C4-2B (cell line): ENCODE measurements at regions not wholly inside any gene's neighbourhood (a gene's known extent, or its start where the extent isn't known, plus 50 kb on each side); places are given as distances from the start of the nearest gene placed in this dataset.

Experiments used
- H3K27ac ChIP-seq: fragments of 450-650 bp; 2 replicates; pipeline ENCODE4 v1.5.1; 2017
- CTCF ChIP-seq: fragments of 450-650 bp; conservative IDR thresholded peaks from 2 replicates; pipeline ENCODE4 v1.5.1; 2017; ENCODE audit warnings: mild to moderate bottlenecking
- ZFX ChIP-seq: fragments of 450-650 bp; IDR thresholded peaks from 2 replicates; pipeline ENCODE4 v1.6.1; 2017

DNA sequence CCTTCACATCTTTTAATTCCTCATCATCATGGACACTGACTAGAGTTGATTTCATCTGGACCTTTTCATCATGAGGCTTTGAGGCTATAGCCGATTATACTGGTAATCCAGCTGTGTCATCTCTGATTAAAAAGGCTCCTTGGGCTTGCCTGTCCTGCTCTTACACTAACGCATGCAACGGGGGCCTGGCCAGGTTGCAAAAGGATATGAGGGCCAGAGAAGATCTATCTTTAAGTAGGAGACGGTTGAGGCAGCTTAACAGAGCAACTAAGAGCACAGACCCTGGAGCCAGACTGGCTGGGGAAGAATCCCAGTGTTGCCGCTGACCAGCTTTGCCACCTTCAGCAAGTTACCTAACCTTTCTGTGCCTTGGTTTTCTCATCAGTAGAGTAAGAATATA, 211.5 kb downstream of the PTEN start:
- TF ChIP-seq ZFX = no peak
- TF ChIP-seq CTCF = no peak
- H3K27ac ChIP-seq = no peak overlapping the region

DNA sequence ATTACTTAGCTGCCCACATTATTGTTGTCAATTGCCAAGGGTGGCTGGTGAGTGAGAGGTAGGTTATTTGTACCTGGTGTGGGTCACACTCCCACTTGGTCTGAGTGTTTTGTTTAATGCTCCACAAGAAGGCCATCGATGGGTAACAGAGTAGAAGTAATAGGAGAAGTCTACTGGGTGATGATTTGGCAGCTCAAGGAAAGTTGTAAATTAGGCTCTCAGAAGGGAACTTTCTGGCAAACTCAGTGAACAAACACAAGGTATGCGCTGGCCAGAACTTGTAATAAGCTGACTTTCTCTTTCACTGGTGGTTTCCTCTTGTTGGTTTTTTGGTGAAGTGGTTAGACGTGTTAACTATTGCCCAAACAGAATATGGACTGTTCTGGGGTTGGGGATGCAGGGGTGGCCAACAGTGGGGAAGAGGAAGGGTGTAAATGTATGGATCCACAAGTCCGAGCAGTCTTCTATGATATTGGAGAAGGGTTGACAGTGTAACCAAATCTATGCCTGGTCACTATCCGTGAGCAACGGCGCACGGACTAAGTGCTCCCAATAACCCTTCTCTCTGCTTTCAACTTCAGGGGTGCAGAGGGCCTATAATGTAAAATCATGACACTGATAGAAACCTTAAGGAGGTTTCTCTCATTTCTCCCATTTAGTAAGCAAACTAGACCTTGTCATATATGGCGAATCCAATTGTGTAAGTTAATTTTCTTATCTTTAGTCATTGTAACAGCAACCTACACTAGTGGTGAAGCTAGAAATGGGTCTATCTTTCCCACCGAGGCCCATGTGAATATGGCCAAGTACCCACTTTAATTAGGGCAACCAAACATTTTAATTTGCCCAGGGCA, 212.8 kb downstream of the PTEN start:
- TF ChIP-seq ZFX (no peak), CTCF (no peak)
- no peak overlapping the region for H3K27ac ChIP-seq

DNA sequence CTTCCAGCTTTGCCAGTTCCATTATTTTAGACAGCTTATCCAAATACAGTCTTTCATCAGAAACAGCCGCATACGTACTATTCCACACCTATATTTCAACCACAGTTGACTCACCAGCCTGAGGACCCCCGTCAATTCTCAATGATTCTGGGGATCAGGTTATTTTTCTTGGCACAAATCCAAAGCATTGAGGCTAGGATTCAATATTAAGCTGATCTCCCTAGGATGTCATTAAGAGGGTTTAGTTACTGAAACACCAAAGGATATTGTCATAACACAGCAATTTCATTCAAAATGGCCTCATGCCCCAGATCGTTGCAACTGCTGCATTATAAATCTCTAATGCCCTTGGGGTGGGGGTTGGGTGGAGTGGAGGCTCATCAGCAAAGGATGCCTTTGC, 214.6 kb downstream of the PTEN start:
- no peak for TF ChIP-seq ZFX
- no peak for TF ChIP-seq CTCF
- no peak overlapping the region for H3K27ac ChIP-seq

DNA sequence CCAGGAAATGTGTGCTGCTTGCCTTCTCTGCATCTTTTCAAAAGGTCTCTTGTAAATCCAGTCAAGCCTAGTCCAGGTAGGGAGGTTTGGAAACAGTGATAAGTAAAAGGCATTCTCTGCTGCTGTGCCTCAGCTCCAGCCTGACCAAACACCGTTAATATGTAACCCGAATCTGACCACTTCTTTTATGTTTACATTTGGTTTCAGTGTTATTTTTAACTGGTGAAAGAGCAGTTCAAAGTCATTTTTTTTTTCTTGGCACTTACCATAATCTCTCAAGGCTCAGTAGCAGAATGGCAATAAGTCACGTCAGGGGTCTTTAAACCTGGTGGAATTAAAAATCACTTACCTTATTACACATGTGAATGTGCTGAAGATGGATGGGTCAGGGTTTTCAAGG, 216.8 kb downstream of the PTEN start:
- H3K27ac ChIP-seq = no peak overlapping the region
- TF ChIP-seq ZFX (no peak), CTCF (no peak)

DNA sequence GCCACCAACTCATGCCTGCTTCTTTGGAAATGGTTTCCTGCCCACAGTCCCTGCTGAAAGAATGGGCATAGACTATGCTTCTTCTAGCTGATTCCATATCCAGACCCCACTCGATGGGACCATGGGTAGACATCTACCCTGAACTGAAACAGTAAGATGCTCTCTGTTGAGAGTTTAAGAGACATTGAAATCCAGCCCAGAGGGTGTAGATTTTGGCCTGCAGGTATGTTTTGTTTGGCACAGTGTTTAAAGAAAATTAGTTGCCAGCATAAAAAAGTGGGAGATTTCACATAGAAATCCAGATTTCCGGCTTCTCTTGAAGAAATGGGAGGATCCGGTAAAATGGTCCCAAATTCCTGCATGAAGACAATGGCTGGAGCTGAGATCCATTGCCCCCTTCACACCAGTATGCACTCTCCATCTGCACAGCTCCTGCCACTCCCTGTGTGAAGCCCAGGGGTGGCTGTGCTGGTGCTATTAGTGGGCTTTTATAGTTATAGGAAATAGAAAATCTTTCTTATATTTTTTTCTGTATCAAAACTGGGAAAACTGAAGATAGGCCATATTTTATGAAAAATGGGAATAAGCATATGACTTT, 218.1 kb downstream of the PTEN start:
- H3K27ac ChIP-seq = no peak overlapping the region
- TF ChIP-seq ZFX (no peak), CTCF (no peak)

- H3K27ac ChIP-seq = no peak overlapping the region
- TF ChIP-seq ZFX (no peak), CTCF (no peak)
Observed at GRCh38 chr10:88082391-88082790, 219.0 kb downstream of the PTEN start.

GRCh38 chr10:88082806-88083596, 219.6 kb downstream of the PTEN start:
- TF ChIP-seq ZFX = no peak
- no peak for TF ChIP-seq CTCF
- H3K27ac ChIP-seq = no peak overlapping the region
